Trophoblast cell (in vitro differentiated cells and primary cell): ENCODE measurements at regions not wholly inside any gene's neighbourhood (a gene's known extent, or its start where the extent isn't known, plus 50 kb on each side); places are given as distances from the start of the nearest gene placed in this dataset.

Experiments used
- DNase-seq, 2 donors: peaks; one replicate each; pipeline ENCODE4 v3.0.0-alpha.2; 2016
- H2AFZ ChIP-seq: 2 replicates; pipeline ENCODE4 v1.6.1; 2013; ENCODE audit warnings: low read length, moderate library complexity, mild to moderate bottlenecking; ENCODE audit not compliant: insufficient read depth, poor library complexity
- H2AK5ac ChIP-seq: 2 replicates; pipeline ENCODE4 v1.6.1; 2013; ENCODE audit warnings: mild to moderate bottlenecking, low read length
- H2BK120ac ChIP-seq: 2 replicates; pipeline ENCODE4 v1.6.1; 2013; ENCODE audit warnings: low read length, mild to moderate bottlenecking, moderate library complexity; ENCODE audit not compliant: insufficient read depth, poor library complexity
- H2BK12ac ChIP-seq: 2 replicates; pipeline ENCODE4 v1.6.1; 2013; ENCODE audit warnings: mild to moderate bottlenecking, low read length, moderate library complexity
- H2BK5ac ChIP-seq: 2 replicates; pipeline ENCODE4 v1.6.1; 2013; ENCODE audit warnings: low read length, low read depth, moderate library complexity, mild to moderate bottlenecking; ENCODE audit not compliant: poor library complexity
- H3K14ac ChIP-seq: 2 replicates; pipeline ENCODE4 v1.6.1; 2013; ENCODE audit warnings: mild to moderate bottlenecking, low read length
- H3K18ac ChIP-seq: 2 replicates; pipeline ENCODE4 v1.6.1; 2013; ENCODE audit warnings: mild to moderate bottlenecking, low read length
- H3K23ac ChIP-seq: 2 replicates; pipeline ENCODE4 v1.6.1; 2013; ENCODE audit warnings: low read length
- H3K27ac ChIP-seq: 2 replicates; pipeline ENCODE4 v1.5.1; 2013; ENCODE audit warnings: low read depth, mild to moderate bottlenecking, inconsistent platforms, low read length, moderate library complexity
- H3K27me3 ChIP-seq: 2 replicates; pipeline ENCODE4 v1.6.1; 2013; ENCODE audit warnings: inconsistent platforms, mild to moderate bottlenecking, low read length, moderate library complexity; ENCODE audit not compliant: insufficient read depth
- H3K36me3 ChIP-seq, 2 experiments: 1 replicate in 1 of 2; 2 replicates in 1 of 2; pipeline ENCODE4 v1.6.1; 2013; ENCODE audit warnings: low read length in 2 of 2, mild to moderate bottlenecking in 2 of 2, moderate library complexity in 1 of 2; ENCODE audit not compliant: insufficient read depth in 2 of 2, control insufficient read depth in 1 of 2
- H3K4ac ChIP-seq: 2 replicates; pipeline ENCODE4 v1.6.1; 2013; ENCODE audit warnings: low read depth, mild to moderate bottlenecking, low read length, moderate library complexity
- H3K4me1 ChIP-seq, 2 experiments: 1 replicate in 1 of 2; 2 replicates in 1 of 2; pipeline ENCODE4 v1.6.1; 2013; ENCODE audit warnings: low read length in 2 of 2, mild to moderate bottlenecking in 2 of 2, moderate library complexity in 1 of 2; ENCODE audit not compliant: insufficient read depth in 2 of 2, control insufficient read depth in 1 of 2
- H3K4me2 ChIP-seq: 2 replicates; pipeline ENCODE4 v1.6.1; 2013; ENCODE audit warnings: inconsistent platforms, mild to moderate bottlenecking, low read length, moderate library complexity
- H3K4me3 ChIP-seq: 2 replicates; pipeline ENCODE4 v1.5.1; 2013; ENCODE audit warnings: mild to moderate bottlenecking, low read depth, low read length, inconsistent platforms
- H3K79me1 ChIP-seq: one replicate; pipeline ENCODE4 v1.6.1; 2013; ENCODE audit warnings: low read length
- H3K79me2 ChIP-seq: 2 replicates; pipeline ENCODE4 v1.6.1; 2013; ENCODE audit warnings: low read length, mild to moderate bottlenecking; ENCODE audit not compliant: control insufficient read depth, insufficient read depth, poor library complexity
- H3K9ac ChIP-seq: 2 replicates; pipeline ENCODE4 v1.6.1; 2013; ENCODE audit warnings: mild to moderate bottlenecking, low read length
- H3K9me3 ChIP-seq: 2 replicates; pipeline ENCODE4 v1.6.1; 2013; ENCODE audit warnings: low read depth, mild to moderate bottlenecking, control low read depth, inconsistent platforms, low read length; ENCODE audit not compliant: insufficient read depth
- H4K12ac ChIP-seq: 2 replicates; pipeline ENCODE4 v1.6.1; 2013; ENCODE audit warnings: low read depth, mild to moderate bottlenecking, low read length, moderate library complexity
- H4K8ac ChIP-seq: 2 replicates; pipeline ENCODE4 v1.6.1; 2013; ENCODE audit warnings: low read depth, mild to moderate bottlenecking, low read length, moderate library complexity
- H4K91ac ChIP-seq: one replicate; pipeline ENCODE4 v1.6.1; 2013; ENCODE audit warnings: low read depth, mild to moderate bottlenecking, low read length, moderate library complexity
- WGBS: extraction: QIAGEN DNeasy Blood & Tissue Kit; methylation state at CpG from one replicate; pipeline ENCODE4 v1.1.7; 2013; ENCODE audit warnings: missing lambda C conversion rate; ENCODE audit not compliant: insufficient read length, insufficient coverage; ENCODE audit errors: extremely low coverage; 5-methylcytosine and 5-hydroxymethylcytosine counted together

GRCh38 chr1:79264285-79264684 lies 257.8 kb upstream of the ADGRL4 start:
- Histone ChIP-seq H3K36me3 (no peaks in the 10 kb centered on the region), H3K23ac (no peak overlapping the region), H3K4me1 (no peaks in the 10 kb centered on the region), H4K91ac (no peak overlapping the region), H2BK12ac (no peak overlapping the region), H3K14ac (no peak overlapping the region), H2BK120ac (no peak overlapping the region), H3K9me3 (no peaks in the 10 kb centered on the region), H3K18ac (no peak overlapping the region), H3K27ac (no peak overlapping the region), H3K4me2 (no peak overlapping the region), H3K4ac (no peak overlapping the region), H4K8ac (no peak overlapping the region), H3K4me3 (no peak overlapping the region), H4K12ac (no peak overlapping the region), H3K27me3 (no peaks in the 10 kb centered on the region), H3K79me1 (no peaks in the 10 kb centered on the region), H2AK5ac (no peak overlapping the region), H2AFZ (no peak overlapping the region), H3K79me2 (no peaks in the 10 kb centered on the region), H3K9ac (no peak overlapping the region), H2BK5ac (no peak overlapping the region)
- no peak for DNase-seq
- WGBS = no CpG with 5 or more reads among the region's 1 CpG

GRCh38 chr1:79262745-79263258 lies 256.3 kb upstream of the ADGRL4 start:
- no peaks in the 10 kb centered on the region for H3K36me3 ChIP-seq
- H2AFZ ChIP-seq = no peak overlapping the region

DNA sequence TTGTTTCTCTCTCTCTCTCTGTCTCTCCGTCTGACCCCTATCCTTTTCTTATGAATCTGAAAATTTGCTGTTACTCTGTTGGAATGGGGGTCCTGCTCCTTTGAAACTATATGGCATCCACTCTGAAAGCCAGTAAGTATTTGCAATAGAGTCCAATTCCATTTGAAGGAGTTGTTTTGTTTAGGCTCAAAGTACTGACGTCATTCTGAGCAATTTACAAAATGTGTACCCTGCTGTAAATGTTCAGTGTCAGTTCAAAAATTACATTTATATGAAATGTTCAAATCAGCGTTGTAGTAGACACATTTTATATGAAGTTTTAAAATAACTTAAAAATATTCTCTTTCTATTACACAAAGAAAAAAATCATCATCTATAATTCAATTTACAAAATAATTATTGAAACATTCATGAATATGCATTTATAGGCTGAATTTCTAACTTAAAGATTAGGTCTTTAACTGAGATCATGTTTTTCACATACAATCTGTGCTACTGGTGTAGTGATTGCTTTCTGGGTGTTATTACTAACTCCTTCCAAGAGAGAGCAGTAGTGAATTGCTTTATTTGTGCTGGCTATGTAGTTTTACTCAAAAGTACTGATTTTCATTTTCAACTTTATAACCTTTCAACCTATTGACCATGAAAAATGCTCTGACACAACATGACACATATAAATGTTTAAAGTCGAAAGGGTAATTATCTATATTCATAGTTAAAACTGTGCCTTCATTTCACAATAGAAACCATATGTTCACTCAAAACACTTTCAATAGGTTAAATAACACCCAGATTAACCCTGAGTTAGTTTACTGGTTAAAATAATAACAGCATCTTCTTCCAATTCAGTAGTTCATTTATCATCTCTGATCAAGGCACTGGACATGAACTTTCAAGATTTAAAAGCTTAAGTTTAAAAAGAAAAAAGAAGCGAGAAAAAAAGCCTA lies 253.1 kb upstream of the ADGRL4 start:
- DNase-seq = peak in 1 of 2 donors; percentile 59
- Histone ChIP-seq H3K9me3 (no peaks in the 10 kb centered on the region), H3K4me1 (no peaks in the 10 kb centered on the region), H2AK5ac (no peak overlapping the region), H3K18ac (no peak overlapping the region), H3K14ac (no peak overlapping the region), H3K4me3 (no peak overlapping the region), H3K4ac (no peak overlapping the region), H4K12ac (no peak overlapping the region), H2BK12ac (no peak overlapping the region), H3K36me3 (no peaks in the 10 kb centered on the region), H4K91ac (no peak overlapping the region), H2BK120ac (no peak overlapping the region), H3K23ac (no peak overlapping the region), H3K79me1 (no peaks in the 10 kb centered on the region), H4K8ac (no peak overlapping the region), H3K9ac (no peak overlapping the region), H3K4me2 (no peak overlapping the region), H3K79me2 (no peaks in the 10 kb centered on the region), H3K27me3 (no peaks in the 10 kb centered on the region), H2BK5ac (no peak overlapping the region), H2AFZ (no peak overlapping the region), H3K27ac (no peak overlapping the region)
- no CpG with 5 or more reads among the region's 5 CpGs for WGBS

More at GRCh38 chr1:79262745-79263258, 256.3 kb upstream of the ADGRL4 start:
- no peaks in the 10 kb centered on the region for H3K79me1 ChIP-seq
- no peak for DNase-seq
- H3K27me3 ChIP-seq = no peaks in the 10 kb centered on the region
- H3K23ac ChIP-seq = no peak overlapping the region
- WGBS = no CpG with 5 or more reads among the region's 3 CpGs
- H4K12ac ChIP-seq = no peak overlapping the region
- H3K4ac ChIP-seq = no peak overlapping the region
- H4K91ac ChIP-seq = no peak overlapping the region
- no peaks in the 10 kb centered on the region for H3K9me3 ChIP-seq
- no peak overlapping the region for H2AK5ac ChIP-seq
- H3K9ac ChIP-seq = no peak overlapping the region
- H3K14ac ChIP-seq = no peak overlapping the region
- H3K4me1 ChIP-seq = no peaks in the 10 kb centered on the region
- no peak overlapping the region for H3K18ac ChIP-seq
- peak overlapping the region; percentile 27 for H3K27ac ChIP-seq
- H2BK12ac ChIP-seq = no peak overlapping the region
- H2BK120ac ChIP-seq = no peak overlapping the region
- H2BK5ac ChIP-seq = peak overlapping the region; percentile 54
- H4K8ac ChIP-seq = no peak overlapping the region
- no peak overlapping the region for H3K4me3 ChIP-seq
- H3K4me2 ChIP-seq = no peak overlapping the region
- no peaks in the 10 kb centered on the region for H3K79me2 ChIP-seq

DNA sequence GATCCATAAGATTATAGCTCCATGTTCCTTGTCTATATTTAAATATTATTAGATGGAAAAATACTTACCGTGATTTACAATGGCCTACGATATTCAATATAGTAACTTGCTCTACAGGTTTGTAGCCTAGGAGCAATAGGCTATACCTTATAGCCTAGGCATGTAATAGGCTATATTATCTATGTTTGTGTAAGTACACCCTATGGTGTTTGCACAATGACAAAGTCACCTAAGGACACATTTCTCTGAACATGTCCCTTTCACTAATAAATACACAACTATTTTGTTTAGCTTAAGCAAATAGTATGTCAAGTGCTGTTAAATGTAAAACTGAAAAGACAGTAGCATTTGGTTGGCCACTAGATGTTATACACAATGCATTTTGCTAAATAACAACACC lies 248.9 kb upstream of the ADGRL4 start:
- no peak overlapping the region for H4K91ac ChIP-seq
- no CpG with 5 or more reads among the region's 2 CpGs for WGBS

More for the DNA sequence above, 248.9 kb upstream of the ADGRL4 start:
- Histone ChIP-seq H3K23ac (no peak overlapping the region), H4K12ac (no peak overlapping the region), H3K79me2 (no peaks in the 10 kb centered on the region), H3K9ac (no peak overlapping the region), H2AK5ac (no peak overlapping the region), H2BK5ac (no peak overlapping the region), H3K27me3 (no peaks in the 10 kb centered on the region), H2BK12ac (no peak overlapping the region), H3K9me3 (no peaks in the 10 kb centered on the region), H3K36me3 (no peaks in the 10 kb centered on the region), H3K27ac (no peak overlapping the region), H3K79me1 (no peaks in the 10 kb centered on the region), H3K4me3 (no peak overlapping the region), H4K8ac (no peak overlapping the region), H2AFZ (no peak overlapping the region), H3K14ac (no peak overlapping the region), H3K4me1 (no peaks in the 10 kb centered on the region), H3K4me2 (no peak overlapping the region), H3K4ac (no peak overlapping the region), H2BK120ac (no peak overlapping the region), H3K18ac (no peak overlapping the region)
- DNase-seq = no peak
